MM.1S (cell line): ENCODE measurements at regions not wholly inside any gene's neighbourhood (a gene's known extent, or its start where the extent isn't known, plus 50 kb on each side); places are given as distances from the start of the nearest gene placed in this dataset.

Source experiments
- CTCF ChIP-seq: fragments of 300-600 bp; sonication (generic); IDR thresholded peaks from 2 replicates; pipeline ENCODE4 v1.5.1; 2016; ENCODE audit warnings: antibody characterized with exemption, low read length, mixed read lengths
- EZH2phosphoT487 ChIP-seq: fragments of 300-600 bp; sonication (generic); IDR thresholded peaks from 2 replicates; pipeline ENCODE4 v1.6.1; 2018; ENCODE audit warnings: antibody characterized with exemption, low read length

GRCh38 chr12:114888448-114888847 is 204.5 kb upstream of the TBX3 start:
- no peak for TF ChIP-seq CTCF
- no peak for TF ChIP-seq EZH2phosphoT487
